Left lung (tissue), 4 donors: ENCODE measurements at regions not wholly inside any gene's neighbourhood (a gene's known extent, or its start where the extent isn't known, plus 50 kb on each side); places are given as distances from the start of the nearest gene placed in this dataset.
"Not testable (repeated sequence)": the region's sequence is repeated elsewhere in the genome, so short reads cannot be mapped to it uniquely, and the experiment has no call there.

Experiments used
- ATAC-seq: fragments of 200-7000 bp; cut with Tn5 transposase; one replicate; pipeline ENCODE4 v1.9.1; 2020; ENCODE audit warnings: moderate library complexity
- DNase-seq, 4 donors: peaks; one replicate each; pipeline ENCODE4 v3.0.0-alpha.2; 2013 to 2020
- H3K27ac ChIP-seq, 2 donors: fragments of 200-600 bp; sonication (generic) in 1 of 2; one replicate each; pipeline versions ENCODE4 v1.5.0 to v1.8.0; 2020 to 2021
- H3K27me3 ChIP-seq, 2 donors: fragments of 200-600 bp; sonication (generic) in 1 of 2; one replicate each; pipeline versions ENCODE4 v1.5.0 to v1.8.0; 2020 to 2021
- H3K36me3 ChIP-seq, 2 donors: fragments of 200-600 bp; sonication (generic) in 1 of 2; one replicate each; pipeline versions ENCODE4 v1.5.0 to v1.8.0; 2020 to 2021
- H3K4me1 ChIP-seq, 2 donors: fragments of 200-600 bp; one replicate each; pipeline ENCODE4 v1.8.0; 2021
- H3K4me3 ChIP-seq, 2 donors: fragments of 200-600 bp; sonication (generic) in 1 of 2; one replicate each; pipeline versions ENCODE4 v1.5.0 to v1.8.0; 2020 to 2021; ENCODE audit warnings: mild to moderate bottlenecking in 1 of 2
- H3K9me3 ChIP-seq, 2 donors: fragments of 200-600 bp; sonication (generic) in 1 of 2; one replicate each; pipeline versions ENCODE4 v1.5.0 to v1.8.0; 2020 to 2021
- CTCF ChIP-seq, 2 donors: fragments of 200-600 bp; sonication (generic) in 1 of 2; IDR thresholded peaks; one replicate each; pipeline versions ENCODE4 v1.5.0 to v1.8.0; 2021; ENCODE audit warnings: antibody characterized with exemption in 2 of 2
- intact Hi-C, 2 donors: fragments of 100-400 bp; cut with DNase I; formaldehyde crosslinking; loops; one replicate each; pipeline versions ENCODE4 v1.11.2 to v1.14.2; 2022
- donor health status: DM: no; HTN: yes; CAD: no.
- donor health status: DM: no; HTN: no; CAD: no.

GRCh38 chr1:4132352-4133296 lies 232.6 kb upstream of the C1orf174 start:
- H3K9me3 ChIP-seq = no peaks in the 10 kb centered on the region
- no peaks in the 10 kb centered on the region for H3K36me3 ChIP-seq
- intact Hi-C loops = no loop called here
- peaks cover 0 to 36% of the 10 kb centered on the region in 2 donors for H3K27me3 ChIP-seq
- peak in 1 of 4 donors; percentile 72 for DNase-seq
- no peak overlapping the region for H3K27ac ChIP-seq
- TF ChIP-seq CTCF (IDR thresholded peaks at IDR 0.05) = no peak
- no peaks in the 10 kb centered on the region for H3K4me1 ChIP-seq
- H3K4me3 ChIP-seq = no peak overlapping the region
- ATAC-seq = no peak

DNA sequence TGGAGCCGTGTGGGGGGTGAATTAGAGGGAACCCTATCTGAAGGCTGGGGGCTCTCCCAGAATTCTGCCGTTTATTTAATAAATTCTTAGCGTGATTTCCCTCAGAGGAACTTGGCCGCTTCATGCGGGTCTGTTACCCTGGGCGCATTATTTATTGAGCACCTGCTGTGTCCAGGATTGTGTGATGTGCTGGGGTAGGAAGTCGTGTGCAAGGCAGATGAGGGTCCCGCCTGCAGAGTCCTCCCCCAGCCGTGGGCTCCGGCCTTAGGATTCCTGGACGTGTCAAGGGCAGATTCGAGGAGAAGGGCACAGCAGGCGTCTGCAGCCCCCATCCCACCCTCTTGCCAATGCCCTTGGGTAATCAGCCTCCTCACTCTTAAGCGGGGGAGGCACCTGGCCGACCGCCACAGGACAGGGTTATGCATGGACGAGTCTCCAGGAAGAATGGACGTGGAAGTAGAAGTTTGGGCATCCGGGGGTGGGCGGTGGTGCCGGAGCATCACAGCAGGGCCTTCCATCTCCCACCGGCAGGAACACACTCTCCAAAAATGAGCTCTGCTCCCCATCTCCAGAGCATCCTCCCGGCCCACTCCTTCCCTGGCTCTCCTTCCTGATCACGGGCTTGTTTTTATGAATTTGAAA lies 233.3 kb upstream of the C1orf174 start:
- no peak overlapping the region for H3K27ac ChIP-seq
- intact Hi-C loops = no loop called here
- DNase-seq = no peak
- H3K9me3 ChIP-seq = no peaks in the 10 kb centered on the region
- no peaks in the 10 kb centered on the region for H3K4me1 ChIP-seq
- H3K4me3 ChIP-seq = no peak overlapping the region
- H3K36me3 ChIP-seq = no peaks in the 10 kb centered on the region
- no peak for TF ChIP-seq CTCF (IDR thresholded peaks at IDR 0.05)
- ATAC-seq = no peak
- H3K27me3 ChIP-seq = peaks cover 0 to 44% of the 10 kb centered on the region in 2 donors

GRCh38 chr1:4133939-4134321 lies 233.9 kb upstream of the C1orf174 start:
- intact Hi-C loops = no loop called here
- no peak for ATAC-seq
- peaks cover 0 to 49% of the 10 kb centered on the region in 2 donors for H3K27me3 ChIP-seq
- H3K4me3 ChIP-seq = no peak overlapping the region
- no peaks in the 10 kb centered on the region for H3K36me3 ChIP-seq
- no peak for DNase-seq
- H3K27ac ChIP-seq = no peak overlapping the region
- no peaks in the 10 kb centered on the region for H3K4me1 ChIP-seq
- H3K9me3 ChIP-seq = no peaks in the 10 kb centered on the region
- TF ChIP-seq CTCF (IDR thresholded peaks at IDR 0.05) = no peak

- H3K9me3 ChIP-seq, DNase-seq, H3K4me1 ChIP-seq, H3K36me3 ChIP-seq, intact Hi-C loops, H3K4me3 ChIP-seq, H3K27ac ChIP-seq, ATAC-seq: not testable (repeated sequence)
- H3K27me3 ChIP-seq = peaks cover 0 to 68% of the 10 kb centered on the region in 2 donors
Observed at GRCh38 chr1:4135853-4136252, 235.8 kb upstream of the C1orf174 start.

GRCh38 chr1:4137621-4138415 lies 237.7 kb upstream of the C1orf174 start:
- Histone ChIP-seq H3K4me3 (no peak overlapping the region), H3K27ac (no peak overlapping the region), H3K27me3 (peaks cover 0 to 77% of the 10 kb centered on the region in 2 donors), H3K4me1 (no peaks in the 10 kb centered on the region), H3K36me3 (no peaks in the 10 kb centered on the region), H3K9me3 (no peaks in the 10 kb centered on the region)
- no peak for ATAC-seq
- TF ChIP-seq CTCF (IDR thresholded peaks at IDR 0.05) = no peak
- DNase-seq = no peak
- intact Hi-C loops = no loop called here
